CD14-positive monocyte (primary cell): ENCODE measurements at regions not wholly inside any gene's neighbourhood (a gene's known extent, or its start where the extent isn't known, plus 50 kb on each side); places are given as distances from the start of the nearest gene placed in this dataset.

Experiments
- DNase-seq, 3 donors: peaks; one replicate each; pipeline ENCODE4 v3.0.0-alpha.2; 2011 to 2022
- H2AFZ ChIP-seq: 2 replicates; pipeline ENCODE4 v1.6.0; 2012; ENCODE audit warnings: mild to moderate bottlenecking, low read depth, low read length, inconsistent platforms; ENCODE audit not compliant: insufficient read depth, poor library complexity, severe bottlenecking
- H3K27ac ChIP-seq, 2 donors: 1 replicate in 1 of 2; 2 replicates in 1 of 2; pipeline ENCODE4 v1.5.1; 2012 to 2013; ENCODE audit warnings: low read length in 2 of 2, control low read depth in 1 of 2, inconsistent platforms in 1 of 2, low read depth in 1 of 2, mild to moderate bottlenecking in 1 of 2
- H3K27me3 ChIP-seq, 2 donors: one replicate each; pipeline versions ENCODE4 v1.6.0 to v1.6.1; 2011 to 2013; ENCODE audit warnings: low read length in 2 of 2; ENCODE audit not compliant: control insufficient read depth in 2 of 2, insufficient read depth in 2 of 2
- H3K36me3 ChIP-seq, 2 donors: replicated peaks in 1 of 2; 1 replicate in 1 of 2; 2 replicates in 1 of 2; pipeline versions ENCODE4 v1.5.1 to v1.6.1; 2012 to 2013; ENCODE audit warnings: low read length in 2 of 2, control low read depth in 1 of 2, inconsistent platforms in 1 of 2, mild to moderate bottlenecking in 1 of 2; ENCODE audit not compliant: insufficient read depth in 2 of 2, control insufficient read depth in 1 of 2
- H3K4me1 ChIP-seq, 2 donors: 1 replicate in 1 of 2; 2 replicates in 1 of 2; pipeline versions ENCODE4 v1.5.1 to v1.6.1; 2012 to 2013; ENCODE audit warnings: low read length in 2 of 2, control low read depth in 1 of 2, inconsistent platforms in 1 of 2, mild to moderate bottlenecking in 1 of 2, moderate library complexity in 1 of 2; ENCODE audit not compliant: insufficient read depth in 2 of 2, control insufficient read depth in 1 of 2
- H3K4me2 ChIP-seq: replicated peaks from 2 replicates; pipeline ENCODE3; 2012; ENCODE audit warnings: low read length, moderate library complexity, mild to moderate bottlenecking; ENCODE audit not compliant: poor library complexity, severe bottlenecking; ENCODE audit errors: extremely low read depth
- H3K4me3 ChIP-seq, 3 experiments: fragments of 200-600 bp in 1 of 3; sonication (generic) in 1 of 3; replicated peaks in 1 of 3; 1 replicate in 2 of 3; 2 replicates in 1 of 3; pipeline ENCODE4 v1.5.1; 2011 to 2013; ENCODE audit warnings: low read length in 3 of 3, mild to moderate bottlenecking in 3 of 3, control low read depth in 2 of 3, low read depth in 2 of 3, inconsistent platforms in 1 of 3, moderate library complexity in 1 of 3
- H3K79me2 ChIP-seq: 2 replicates; pipeline ENCODE4 v1.6.0; 2012; ENCODE audit warnings: mild to moderate bottlenecking, control low read depth, inconsistent platforms, low read length, moderate library complexity; ENCODE audit not compliant: insufficient read depth
- H3K9ac ChIP-seq: 2 replicates; pipeline ENCODE4 v1.6.0; 2017; ENCODE audit warnings: low read length, mild to moderate bottlenecking; ENCODE audit not compliant: insufficient read depth, poor library complexity, severe bottlenecking
- H3K9me3 ChIP-seq, 2 donors: replicated peaks in 1 of 2; 1 replicate in 1 of 2; 2 replicates in 1 of 2; pipeline versions ENCODE4 v1.5.1 to v1.6.1; 2012 to 2013; ENCODE audit warnings: low read length in 2 of 2, control low read depth in 1 of 2; ENCODE audit not compliant: control insufficient read depth in 1 of 2, insufficient read depth in 1 of 2
- H4K20me1 ChIP-seq: 2 replicates; pipeline ENCODE4 v1.6.0; 2012; ENCODE audit warnings: mild to moderate bottlenecking, low read length, control low read depth, moderate library complexity; ENCODE audit not compliant: insufficient read depth
- H3K27ac Mint-ChIP-seq, 7 donors: one replicate each; pipeline ENCODE4 v1.8.0; 2020; ENCODE audit warnings: mild to moderate bottlenecking in 7 of 7, mixed read lengths in 7 of 7, moderate library complexity in 6 of 7, inconsistent platforms in 2 of 7
- H3K27me3 Mint-ChIP-seq, 3 donors: one replicate each; pipeline ENCODE4 v1.8.0; 2021 to 2022; ENCODE audit warnings: low read depth in 3 of 3, mild to moderate bottlenecking in 3 of 3, mixed read lengths in 3 of 3, moderate library complexity in 3 of 3, inconsistent platforms in 1 of 3
- H3K36me3 Mint-ChIP-seq, 2 donors: one replicate each; pipeline ENCODE4 v1.8.0; 2020; ENCODE audit warnings: mixed read lengths in 2 of 2, inconsistent platforms in 1 of 2, mild to moderate bottlenecking in 1 of 2
- H3K4me1 Mint-ChIP-seq: one replicate; pipeline ENCODE4 v1.8.0; 2020; ENCODE audit warnings: mild to moderate bottlenecking, mixed read lengths
- H3K4me3 Mint-ChIP-seq, 2 donors: one replicate each; pipeline ENCODE4 v1.8.0; 2020; ENCODE audit warnings: mild to moderate bottlenecking in 2 of 2, mixed read lengths in 2 of 2, moderate library complexity in 1 of 2
- H3K9me3 Mint-ChIP-seq, 7 donors: one replicate each; pipeline ENCODE4 v1.8.0; 2020 to 2022; ENCODE audit warnings: mixed read lengths in 7 of 7, mild to moderate bottlenecking in 6 of 7, moderate library complexity in 6 of 7, inconsistent platforms in 2 of 7
- WGBS: methylation state at CpG from one replicate; pipeline ENCODE4 v1.1.5; 2013; ENCODE audit warnings: missing lambda C conversion rate; ENCODE audit not compliant: insufficient coverage; 5-methylcytosine and 5-hydroxymethylcytosine counted together
- intact Hi-C, 2 donors: fragments of 100-400 bp; cut with micrococcal nuclease; formaldehyde crosslinking; loops; one replicate each; pipeline versions ENCODE4 v1.15.0 to v1.15.1; 2023
- TF ChIP-seq, protein P1 (sequence below): fragments of 200-600 bp; IDR thresholded peaks from one replicate; pipeline ENCODE4 v1.8.0; 2022; ENCODE audit warnings: antibody characterized with exemption, mild to moderate bottlenecking

GRCh38 chr2:39893616-39894015, 114.6 kb upstream of the THUMPD2 start:
- no peaks in the 10 kb centered on the region for H3K36me3 Mint-ChIP-seq

DNA sequence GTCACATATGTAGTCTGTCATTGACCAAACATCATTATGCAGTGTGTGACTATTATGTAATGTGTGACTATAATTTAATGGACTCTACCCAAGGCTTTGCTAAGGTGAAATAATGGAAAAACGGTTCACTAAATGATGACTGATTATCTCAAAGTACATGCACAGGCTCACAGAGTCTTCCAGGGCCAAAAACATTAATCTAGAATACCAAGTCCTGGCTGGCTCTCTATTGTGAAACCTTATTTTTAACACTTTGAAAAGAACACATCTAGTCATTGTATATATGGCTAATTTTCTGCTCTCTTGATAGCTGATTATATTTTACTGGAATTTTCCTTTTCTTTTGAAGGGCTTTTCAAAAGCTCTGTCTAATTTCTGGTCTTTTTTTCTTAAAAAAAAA, 102.9 kb upstream of the THUMPD2 start:
- Histone ChIP-seq H3K4me3 (no peak overlapping the region), H2AFZ (no peak overlapping the region), H3K9ac (no peak overlapping the region), H3K79me2 (no peaks in the 10 kb centered on the region), H3K27ac (no peak overlapping the region), H3K27me3 (no peaks in the 10 kb centered on the region), H3K9me3 (no peaks in the 10 kb centered on the region), H3K4me1 (no peaks in the 10 kb centered on the region), H3K36me3 (no peaks in the 10 kb centered on the region), H3K4me2 (no peak overlapping the region), H4K20me1 (no peaks in the 10 kb centered on the region)
- Mint-ChIP-seq H3K27me3 (no peaks in the 10 kb centered on the region), H3K4me1 (no peaks in the 10 kb centered on the region), H3K27ac (no peak overlapping the region), H3K9me3 (peaks cover 0 to 6% (median 4%) of the 10 kb centered on the region in 7 donors), H3K4me3 (no peak overlapping the region), H3K36me3 (no peaks in the 10 kb centered on the region)
- intact Hi-C loops = no loop called here
- whole genome bisulfite sequencing = no CpG with 5 or more reads among the region's 1 CpG
- DNase-seq = no peak
- TF ChIP-seq, protein P1, sequence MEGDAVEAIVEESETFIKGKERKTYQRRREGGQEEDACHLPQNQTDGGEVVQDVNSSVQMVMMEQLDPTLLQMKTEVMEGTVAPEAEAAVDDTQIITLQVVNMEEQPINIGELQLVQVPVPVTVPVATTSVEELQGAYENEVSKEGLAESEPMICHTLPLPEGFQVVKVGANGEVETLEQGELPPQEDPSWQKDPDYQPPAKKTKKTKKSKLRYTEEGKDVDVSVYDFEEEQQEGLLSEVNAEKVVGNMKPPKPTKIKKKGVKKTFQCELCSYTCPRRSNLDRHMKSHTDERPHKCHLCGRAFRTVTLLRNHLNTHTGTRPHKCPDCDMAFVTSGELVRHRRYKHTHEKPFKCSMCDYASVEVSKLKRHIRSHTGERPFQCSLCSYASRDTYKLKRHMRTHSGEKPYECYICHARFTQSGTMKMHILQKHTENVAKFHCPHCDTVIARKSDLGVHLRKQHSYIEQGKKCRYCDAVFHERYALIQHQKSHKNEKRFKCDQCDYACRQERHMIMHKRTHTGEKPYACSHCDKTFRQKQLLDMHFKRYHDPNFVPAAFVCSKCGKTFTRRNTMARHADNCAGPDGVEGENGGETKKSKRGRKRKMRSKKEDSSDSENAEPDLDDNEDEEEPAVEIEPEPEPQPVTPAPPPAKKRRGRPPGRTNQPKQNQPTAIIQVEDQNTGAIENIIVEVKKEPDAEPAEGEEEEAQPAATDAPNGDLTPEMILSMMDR = no peak

More at GRCh38 chr2:39893616-39894015, 114.6 kb upstream of the THUMPD2 start:
- no CpG with 5 or more reads among the region's 4 CpGs for WGBS
- Histone ChIP-seq H4K20me1 (no peaks in the 10 kb centered on the region), H3K36me3 (no peaks in the 10 kb centered on the region), H3K79me2 (no peaks in the 10 kb centered on the region), H3K27ac (no peak overlapping the region), H3K4me2 (no peak overlapping the region), H2AFZ (no peak overlapping the region), H3K4me3 (no peak overlapping the region), H3K27me3 (no peaks in the 10 kb centered on the region), H3K4me1 (no peaks in the 10 kb centered on the region), H3K9ac (no peak overlapping the region), H3K9me3 (no peaks in the 10 kb centered on the region)
- peaks cover 0 to 5% (median 0%) of the 10 kb centered on the region in 7 donors for H3K9me3 Mint-ChIP-seq
- no peak overlapping the region for H3K27ac Mint-ChIP-seq
- no peak for DNase-seq
- H3K4me1 Mint-ChIP-seq = no peaks in the 10 kb centered on the region
- no peaks in the 10 kb centered on the region for H3K27me3 Mint-ChIP-seq
- TF ChIP-seq, protein P1 = no peak
- H3K4me3 Mint-ChIP-seq = no peak overlapping the region
- intact Hi-C loops = no loop called here
